Activated T-helper 1 cell treated with anti-CD3 and anti-CD28 coated beads, Interleukin-2, amount 50 U/mL, for 16 hours (primary cell): ENCODE measurements at regions not wholly inside any gene's neighbourhood (a gene's known extent, or its start where the extent isn't known, plus 50 kb on each side); places are given as distances from the start of the nearest gene placed in this dataset.
"Not testable (repeated sequence)": the region's sequence is repeated elsewhere in the genome, so short reads cannot be mapped to it uniquely, and the experiment has no call there.

ENCODE experiments used
- DNase-seq, 2 donors: peaks; one replicate each; pipeline ENCODE4 v3.0.0-alpha.2; 2020; ENCODE audit warnings: low read depth in 1 of 2, low spot score in 1 of 2

GRCh38 chr4:189548484-189549125 is 392.1 kb upstream of the FRG1 start:
- no peak for DNase-seq

- DNase-seq, result not testable (repeated sequence)
These were observed 388.6 kb upstream of the FRG1 start for GRCh38 chr4:189551931-189552670.

DNA sequence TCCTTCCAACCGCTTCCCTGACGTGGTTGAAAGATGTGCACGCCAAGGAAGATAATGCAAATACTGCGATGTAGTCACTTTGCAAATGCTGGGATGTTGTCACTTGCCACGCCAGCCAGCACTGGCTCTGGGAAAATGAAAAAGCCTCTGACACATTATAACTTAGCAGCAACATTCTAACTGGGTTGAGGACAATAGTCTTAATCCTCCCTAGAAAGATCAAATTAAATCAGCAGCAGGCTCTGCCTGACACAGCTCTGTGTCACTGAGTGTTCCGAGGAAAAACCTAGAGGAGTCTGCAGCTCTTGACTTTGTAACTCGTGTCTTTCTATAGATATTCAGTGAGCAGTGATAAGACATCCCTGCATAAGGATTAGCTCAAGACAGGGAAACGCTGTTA is 380.1 kb upstream of the FRG1 start:
- DNase-seq, result not testable (repeated sequence)

GRCh38 chr4:189563751-189564150 is 376.9 kb upstream of the FRG1 start:
- DNase-seq, result not testable (repeated sequence)

DNA sequence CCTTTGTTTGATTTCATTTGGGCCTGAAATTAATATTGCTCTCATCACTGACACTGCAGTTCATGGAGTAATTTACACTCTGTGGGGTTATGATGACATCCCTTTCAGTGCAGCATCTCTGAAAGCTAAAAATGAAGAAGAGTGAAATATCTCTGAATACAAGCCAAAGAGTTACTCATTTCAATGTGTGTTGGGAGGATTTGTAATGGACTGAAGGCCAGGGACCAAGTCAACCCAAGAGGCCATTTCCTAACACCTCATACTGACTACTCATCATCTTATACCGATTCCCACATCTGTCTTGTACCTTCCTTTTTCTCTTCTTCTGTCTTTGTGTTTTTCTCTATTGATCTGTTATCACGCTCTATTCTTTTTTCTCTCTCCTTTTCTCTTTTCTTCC is 374.4 kb upstream of the FRG1 start:
- not testable (repeated sequence) for DNase-seq

DNA sequence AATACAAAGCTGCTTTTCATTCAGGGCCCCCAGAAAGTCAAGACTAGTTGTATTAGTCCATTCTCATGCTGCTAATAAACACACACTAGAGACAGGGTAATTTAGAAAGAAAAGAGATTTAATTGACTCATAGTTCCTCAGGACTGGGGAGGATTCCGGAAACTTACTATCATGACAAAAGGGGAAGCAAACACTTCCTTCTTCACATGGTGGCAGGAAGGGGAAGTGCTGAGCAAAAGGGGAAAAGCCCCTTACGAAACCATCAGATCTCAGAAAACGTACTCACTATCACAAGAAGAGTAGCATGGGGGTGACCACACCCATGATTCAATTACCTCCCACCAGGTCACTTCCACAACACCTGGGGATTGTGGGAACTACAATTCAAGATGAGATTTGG is 373.8 kb upstream of the FRG1 start:
- not testable (repeated sequence) for DNase-seq

DNA sequence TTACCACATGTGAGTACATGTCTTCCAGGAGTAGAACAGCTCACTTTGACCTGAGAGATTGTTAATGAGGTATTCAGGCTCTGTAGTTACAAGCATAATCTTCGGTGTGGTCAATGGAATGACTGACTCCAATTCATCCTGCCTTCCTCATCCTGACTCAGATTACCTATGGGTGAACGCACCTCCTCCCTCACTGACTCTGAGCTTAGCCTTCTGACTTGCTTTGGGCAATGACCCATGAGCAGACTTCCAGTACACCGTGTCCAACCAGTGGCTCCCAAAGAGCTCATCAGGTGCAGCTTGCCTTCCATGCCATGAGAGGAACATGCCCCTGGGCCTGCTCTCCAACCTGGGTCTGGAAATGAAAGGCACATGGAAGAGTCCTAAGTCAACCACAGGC is 361.0 kb upstream of the FRG1 start:
- not testable (repeated sequence) for DNase-seq

DNA sequence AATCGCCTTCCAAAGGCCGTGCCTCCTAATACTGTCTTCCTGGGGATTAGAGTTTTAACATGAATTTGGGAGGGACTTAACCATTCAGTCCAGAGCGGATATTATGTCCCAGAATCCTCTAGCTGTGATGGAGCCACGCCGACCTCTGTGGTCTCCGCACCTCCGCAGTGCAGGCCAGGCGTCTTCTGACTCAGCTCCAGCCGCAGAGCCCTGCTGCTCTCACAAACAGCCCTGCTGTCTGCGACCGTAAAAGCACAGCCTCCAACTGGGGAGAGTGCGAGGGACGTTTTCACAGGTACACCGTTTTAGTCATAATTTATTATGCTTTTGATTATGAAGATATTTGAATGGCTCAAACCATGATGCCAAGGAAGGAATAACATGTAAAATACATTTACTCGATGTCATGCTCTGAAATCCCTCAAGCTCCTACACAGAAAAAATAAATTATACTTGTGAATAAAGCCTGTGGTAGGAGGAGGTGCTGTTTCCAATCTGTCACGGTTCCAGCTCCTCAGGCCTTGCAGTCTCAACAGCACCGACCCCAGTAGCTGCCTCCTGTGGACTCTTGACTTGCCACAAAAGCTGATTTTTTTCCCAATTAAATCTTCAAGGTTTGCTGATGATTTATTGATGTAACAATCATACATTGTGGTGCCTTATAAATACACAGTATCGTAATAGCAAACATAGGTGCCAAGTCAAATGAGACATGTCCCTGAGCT is 353.6 kb upstream of the FRG1 start:
- not testable (repeated sequence) for DNase-seq

DNA sequence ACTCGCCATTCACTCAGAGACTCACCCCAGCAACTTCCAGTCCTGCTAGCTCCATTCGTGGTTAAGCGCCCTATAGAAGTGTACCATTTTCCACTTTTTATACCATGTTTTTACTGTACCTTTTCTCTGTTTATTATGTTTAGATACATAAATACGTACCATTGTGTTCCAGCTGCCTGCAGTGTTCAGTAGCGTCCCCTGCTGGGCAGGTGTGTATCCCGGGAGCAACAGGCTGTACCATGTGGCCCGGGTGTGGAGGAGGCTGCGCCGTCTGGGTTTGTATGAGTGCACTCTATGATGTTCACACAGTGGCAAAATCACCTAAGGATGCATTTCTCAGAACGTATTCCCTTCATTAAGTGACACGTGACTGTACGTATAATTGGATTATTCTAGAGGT is 351.5 kb upstream of the FRG1 start:
- DNase-seq, result not testable (repeated sequence)

DNA sequence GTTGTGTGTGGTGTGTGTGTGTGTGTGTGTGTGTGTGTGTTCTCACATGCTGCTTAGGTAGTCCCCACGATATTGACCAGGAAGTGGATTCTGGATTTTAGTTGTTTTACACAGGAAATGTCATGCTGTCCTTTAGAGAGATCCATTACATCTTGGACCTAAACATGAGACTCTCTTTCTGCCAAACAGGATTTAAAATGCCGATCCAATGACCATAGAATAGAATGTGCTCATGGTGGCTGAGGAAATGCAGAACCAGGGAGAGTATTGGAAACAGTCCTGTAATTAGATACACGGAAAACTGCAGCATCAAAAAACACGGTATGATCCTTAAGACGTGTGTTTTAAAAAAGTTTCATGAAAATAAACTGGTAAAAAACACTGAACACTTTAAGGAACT is 347.8 kb upstream of the FRG1 start:
- no peak for DNase-seq

GRCh38 chr4:189597341-189597740 is 343.3 kb upstream of the FRG1 start:
- DNase-seq, result no peak

DNA sequence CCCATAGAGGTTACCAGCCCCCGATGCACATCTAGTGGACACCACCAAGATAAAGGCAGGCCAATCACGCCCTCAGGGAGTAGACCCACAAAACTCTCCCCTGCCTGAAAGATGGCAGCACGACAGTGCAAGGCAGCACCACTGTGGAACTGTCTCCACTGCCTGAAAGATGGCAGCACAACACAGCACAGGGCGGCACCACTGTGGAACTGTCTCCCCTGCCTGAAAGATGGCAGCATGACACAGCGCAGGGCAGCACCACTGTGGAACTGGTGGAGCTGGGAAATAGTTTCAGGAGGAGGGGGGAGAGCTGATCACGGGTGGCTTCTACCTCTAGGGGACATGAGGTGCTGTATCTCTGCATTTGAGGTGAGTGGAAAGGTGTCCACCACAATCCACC is 340.4 kb upstream of the FRG1 start:
- DNase-seq, result no peak

DNA sequence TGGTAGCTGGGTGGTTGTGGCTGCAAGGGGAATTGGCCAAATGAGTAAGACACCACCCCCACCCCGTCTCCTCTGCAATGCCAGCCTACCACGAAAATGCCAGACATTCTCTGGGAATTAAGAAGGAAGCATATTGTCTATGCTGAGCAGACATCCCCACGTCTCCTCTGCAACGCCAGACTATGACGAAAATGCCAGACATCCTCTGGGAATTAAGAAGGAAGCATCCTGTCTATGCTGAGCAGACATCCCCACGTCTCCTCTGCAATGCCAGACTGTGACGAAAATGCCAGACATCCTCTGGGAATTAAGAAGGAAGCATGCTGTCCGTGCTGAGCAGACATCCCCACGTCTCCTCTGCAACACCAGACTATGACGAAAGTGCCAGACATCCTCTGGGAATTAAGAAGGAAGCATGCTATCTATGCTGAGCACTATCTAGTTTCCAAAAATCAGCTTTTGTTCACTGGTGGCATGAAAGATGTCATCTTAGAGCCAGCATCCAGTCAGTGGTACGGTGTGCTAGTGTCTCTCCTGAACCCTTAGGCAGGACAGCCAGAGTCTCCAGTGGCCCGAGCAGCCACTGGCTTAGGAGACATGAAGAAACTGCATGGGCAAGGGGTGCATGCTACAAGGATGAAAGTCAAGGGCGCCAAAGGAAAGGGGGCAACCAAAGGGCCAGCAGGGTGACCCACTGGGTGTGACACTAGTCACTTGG is 339.8 kb upstream of the FRG1 start:
- no peak for DNase-seq

- not testable (repeated sequence) for DNase-seq
These were observed 337.8 kb upstream of the FRG1 start for GRCh38 chr4:189602827-189603226.

DNA sequence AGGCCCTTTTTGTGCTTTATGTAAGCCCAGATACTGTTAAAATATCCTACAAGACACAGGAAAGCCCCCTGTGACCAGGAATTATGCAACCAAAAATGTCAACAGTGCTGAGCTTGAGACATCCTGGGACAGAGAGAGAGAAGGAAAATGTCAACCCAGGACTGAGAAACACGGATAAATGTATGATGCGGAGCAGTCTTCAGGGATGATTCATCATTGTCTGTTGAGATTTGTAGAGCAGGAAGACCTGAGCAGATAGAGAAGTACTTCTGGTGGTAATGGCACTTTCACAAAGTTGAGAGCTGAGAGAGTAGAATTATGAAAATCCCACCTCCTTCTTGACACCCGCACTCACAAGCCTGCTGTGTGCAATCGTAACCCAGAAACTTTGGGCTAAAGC is 330.1 kb upstream of the FRG1 start:
- DNase-seq, result not testable (repeated sequence)

GRCh38 chr4:189613207-189613606 is 327.5 kb upstream of the FRG1 start:
- no peak for DNase-seq

DNA sequence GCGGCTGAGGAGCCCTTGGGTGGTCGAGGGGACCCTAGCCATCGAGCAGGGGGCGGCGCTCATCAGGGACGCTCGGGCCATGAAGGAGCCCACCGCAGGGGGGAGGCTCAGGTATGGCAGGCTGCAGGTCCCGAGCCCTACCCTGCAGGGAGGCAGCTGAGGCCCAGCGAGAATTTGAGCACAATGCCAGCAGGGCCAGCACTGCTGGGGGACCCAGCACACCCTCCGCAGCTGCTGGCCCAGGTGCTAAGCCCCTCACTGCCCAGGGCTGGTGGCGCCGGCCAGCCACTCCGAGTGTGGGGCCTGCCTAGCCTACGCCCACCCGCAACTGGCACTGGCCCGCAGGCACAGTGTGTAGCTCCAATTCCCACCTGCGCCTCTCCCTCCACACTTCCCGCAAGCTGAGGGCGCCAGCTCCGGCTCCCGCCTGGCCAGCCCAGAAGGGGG is 325.4 kb upstream of the FRG1 start:
- no peak for DNase-seq

- not testable (repeated sequence) for DNase-seq
These were observed 322.9 kb upstream of the FRG1 start for GRCh38 chr4:189617741-189618140.

GRCh38 chr4:189619441-189620250 is 321.0 kb upstream of the FRG1 start:
- not testable (repeated sequence) for DNase-seq

DNA sequence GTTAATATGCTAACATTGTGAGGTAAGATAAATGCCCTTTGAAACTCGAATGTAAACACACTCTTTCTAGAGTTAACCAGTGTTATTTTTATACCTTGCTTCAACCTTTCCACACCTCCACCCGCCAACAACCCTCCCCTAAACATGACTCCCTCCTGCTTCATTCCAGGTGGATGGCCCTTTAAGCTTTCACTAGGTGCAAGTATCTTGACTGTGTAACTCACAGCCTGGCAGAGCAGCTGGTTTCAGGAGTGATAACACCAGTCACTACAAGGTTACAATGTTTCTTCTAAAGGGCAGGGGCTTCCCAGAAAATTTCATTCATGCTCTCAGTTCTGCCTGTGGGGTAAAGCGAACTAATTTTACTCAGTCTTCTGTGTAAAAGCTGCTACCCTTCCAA is 318.1 kb upstream of the FRG1 start:
- not testable (repeated sequence) for DNase-seq
